ENCODE measurements at regions not wholly inside any gene's neighbourhood (a gene's known extent, or its start where the extent isn't known, plus 50 kb on each side); places are given as distances from the start of the nearest gene placed in this dataset.

GRCh38 chr2:219949053-219949452 lies 321.6 kb downstream of the SLC4A3 start:
- no peaks in the 10 kb centered on the region for H3K4me1 ChIP-seq
- DNase-seq (ENCODE audit: low spot score in 2 of 2) = no peak
- H3K36me3 ChIP-seq = no peaks in the 10 kb centered on the region
- TF ChIP-seq POLR2A (IDR thresholded peaks at IDR 0.05) = no peak
- no peak for TF ChIP-seq CTCF (IDR thresholded peaks at IDR 0.05)
- no peak for TF ChIP-seq POLR2AphosphoS5 (IDR thresholded peaks at IDR 0.05)
- H3K4me3 ChIP-seq = no peak overlapping the region
- intact Hi-C loops (cut with DNase I; ENCODE audit: low total_unique reads) = no loop called here
- no peak overlapping the region for H3K27ac ChIP-seq
- H3K27me3 ChIP-seq = no peaks in the 10 kb centered on the region
- H3K9me3 ChIP-seq = no peaks in the 10 kb centered on the region

GRCh38 chr2:219951099-219951498 lies 323.7 kb downstream of the SLC4A3 start:
- peaks cover 2 to 4% of the 10 kb centered on the region in 2 donors for H3K9me3 ChIP-seq
- H3K27ac ChIP-seq = no peak overlapping the region
- intact Hi-C loops (cut with DNase I; ENCODE audit: low total_unique reads) = no loop called here
- no peaks in the 10 kb centered on the region for H3K4me1 ChIP-seq
- DNase-seq (ENCODE audit: low spot score in 2 of 2) = no peak
- TF ChIP-seq POLR2A (IDR thresholded peaks at IDR 0.05) (no peak), CTCF (IDR thresholded peaks at IDR 0.05) (no peak), POLR2AphosphoS5 (IDR thresholded peaks at IDR 0.05) (no peak)
- H3K27me3 ChIP-seq = no peaks in the 10 kb centered on the region
- H3K36me3 ChIP-seq = no peaks in the 10 kb centered on the region
- H3K4me3 ChIP-seq = no peak overlapping the region

- Histone ChIP-seq H3K4me3 (no peak overlapping the region), H3K27me3 (no peaks in the 10 kb centered on the region), H3K36me3 (no peaks in the 10 kb centered on the region), H3K9me3 (peaks cover 10 to 19% of the 10 kb centered on the region in 2 donors), H3K4me1 (no peaks in the 10 kb centered on the region), H3K27ac (no peak overlapping the region)
- DNase-seq (ENCODE audit: low spot score in 2 of 2) = no peak
- no peak for TF ChIP-seq POLR2A (IDR thresholded peaks at IDR 0.05)
- no peak for TF ChIP-seq POLR2AphosphoS5 (IDR thresholded peaks at IDR 0.05)
- TF ChIP-seq CTCF (IDR thresholded peaks at IDR 0.05) = no peak
- intact Hi-C loops (cut with DNase I; ENCODE audit: low total_unique reads) = no loop called here
Measured at GRCh38 chr2:219954331-219954730, 326.9 kb downstream of the SLC4A3 start.

- Histone ChIP-seq H3K4me1 (no peaks in the 10 kb centered on the region), H3K4me3 (no peak overlapping the region), H3K9me3 (peaks cover 10 to 19% of the 10 kb centered on the region in 2 donors), H3K27ac (no peak overlapping the region), H3K27me3 (no peaks in the 10 kb centered on the region), H3K36me3 (no peaks in the 10 kb centered on the region)
- DNase-seq (ENCODE audit: low spot score in 2 of 2) = no peak
- intact Hi-C loops (cut with DNase I; ENCODE audit: low total_unique reads) = no loop called here
- TF ChIP-seq POLR2A (IDR thresholded peaks at IDR 0.05) (no peak), POLR2AphosphoS5 (IDR thresholded peaks at IDR 0.05) (no peak), CTCF (IDR thresholded peaks at IDR 0.05) (no peak)
Measured at GRCh38 chr2:219957820-219958219, 330.4 kb downstream of the SLC4A3 start.

GRCh38 chr2:219958941-219959340 lies 331.5 kb downstream of the SLC4A3 start:
- H3K27ac ChIP-seq = no peak overlapping the region
- no peak overlapping the region for H3K4me3 ChIP-seq
- no peak for TF ChIP-seq CTCF (IDR thresholded peaks at IDR 0.05)
- TF ChIP-seq POLR2A (IDR thresholded peaks at IDR 0.05) = no peak
- TF ChIP-seq POLR2AphosphoS5 (IDR thresholded peaks at IDR 0.05) = no peak
- H3K4me1 ChIP-seq = no peaks in the 10 kb centered on the region
- DNase-seq (ENCODE audit: low spot score in 2 of 2) = no peak
- no peaks in the 10 kb centered on the region for H3K27me3 ChIP-seq
- no peaks in the 10 kb centered on the region for H3K36me3 ChIP-seq
- intact Hi-C loops (cut with DNase I; ENCODE audit: low total_unique reads) = no loop called here
- peaks cover 10 to 19% of the 10 kb centered on the region in 2 donors for H3K9me3 ChIP-seq

Measured in breast epithelium (tissue), 4 donors.